GM19328 (cell line): ENCODE measurements at regions not wholly inside any gene's neighbourhood (a gene's known extent, or its start where the extent isn't known, plus 50 kb on each side); places are given as distances from the start of the nearest gene placed in this dataset.
"Not testable (repeated sequence)": the region's sequence is repeated elsewhere in the genome, so short reads cannot be mapped to it uniquely, and the experiment has no call there.

Source experiments
- ATAC-seq: cut with Tn5 transposase; IDR thresholded peaks from one replicate; pipeline ENCODE4 v1.9.1; 2021; ENCODE audit warnings: mild to moderate bottlenecking, moderate library complexity; ENCODE audit not compliant: unreplicated experiment

DNA sequence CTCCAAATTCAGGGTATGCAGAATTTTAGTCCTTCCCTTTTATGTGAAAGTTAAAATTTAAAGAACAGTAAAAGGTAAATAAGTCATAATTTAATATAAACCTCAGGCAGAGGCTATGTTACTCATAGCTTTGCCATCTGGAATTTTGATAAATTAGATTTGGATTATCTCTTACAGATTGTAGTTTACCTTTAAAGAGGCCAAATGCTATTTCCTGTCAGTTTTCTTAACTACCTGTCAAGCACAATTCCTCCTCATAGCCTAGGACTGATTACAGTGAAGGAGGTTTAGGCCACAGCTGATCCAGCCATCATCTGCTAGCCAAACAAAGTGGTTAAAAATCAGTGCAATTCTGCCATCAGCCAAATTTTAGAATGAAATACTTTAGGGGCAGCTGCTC, 128.1 kb downstream of the MFAP3L start:
- no peak for ATAC-seq

GRCh38 chr4:169894767-169895166, 131.4 kb downstream of the MFAP3L start:
- not testable (repeated sequence) for ATAC-seq

- ATAC-seq, result no peak
Observed at GRCh38 chr4:169885893-169886292, 128.1 kb upstream of the HPF1 start.

- no peak for ATAC-seq
Observed at GRCh38 chr4:169881769-169882168, 124.0 kb upstream of the HPF1 start.

- ATAC-seq, result no peak
Observed at GRCh38 chr4:169870507-169870906, 112.8 kb upstream of the HPF1 start.

GRCh38 chr4:169869490-169869889, 111.7 kb upstream of the HPF1 start:
- ATAC-seq, result no peak

DNA sequence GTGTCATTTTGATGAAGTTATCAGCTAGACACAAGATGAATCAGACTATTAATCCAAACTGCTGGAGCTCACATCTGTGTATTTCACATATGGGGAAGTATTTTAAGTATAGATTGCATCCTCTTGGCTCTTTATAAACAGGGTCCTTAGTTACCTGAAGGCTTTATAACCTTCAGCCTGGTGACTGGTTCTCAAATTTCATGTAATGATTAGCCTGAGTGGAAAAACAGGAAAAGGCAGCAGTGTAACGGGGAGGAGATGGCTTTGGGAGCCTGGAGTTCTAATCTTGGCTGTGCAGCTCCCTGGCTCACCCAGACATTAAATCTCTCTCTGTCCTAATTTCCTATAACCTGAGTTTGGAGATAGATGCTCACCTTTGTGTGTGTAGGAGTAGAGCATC, 103.8 kb upstream of the HPF1 start:
- ATAC-seq, result no peak

- no peak for ATAC-seq
Observed at GRCh38 chr4:169859366-169860216, 101.8 kb upstream of the HPF1 start.

- ATAC-seq, result no peak
Observed at GRCh38 chr4:169854090-169854489, 96.3 kb upstream of the HPF1 start.

- no peak for ATAC-seq
Observed at GRCh38 chr4:169852481-169852880, 94.7 kb upstream of the HPF1 start.

- no peak for ATAC-seq
Observed at GRCh38 chr4:169851750-169852149, 94.0 kb upstream of the HPF1 start.

DNA sequence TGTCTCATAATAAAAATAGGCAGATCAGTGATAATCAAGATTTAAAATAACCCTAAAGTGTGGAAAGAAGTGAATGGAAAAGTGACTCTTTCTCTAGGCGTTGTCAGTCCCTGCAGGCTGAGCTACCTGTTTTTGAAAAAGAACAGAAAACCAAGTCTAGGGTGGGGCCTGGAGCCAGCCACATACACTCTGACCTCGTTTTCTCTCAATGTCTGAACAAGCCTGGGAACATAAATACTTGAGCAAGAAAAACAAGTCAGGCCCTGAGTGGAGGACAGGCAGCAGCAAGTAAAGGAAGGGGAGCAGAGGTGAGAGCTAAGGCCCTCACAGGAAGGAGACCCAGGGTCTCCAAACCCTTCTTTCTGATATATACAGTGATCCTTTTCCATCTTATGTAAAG, 91.7 kb upstream of the HPF1 start:
- ATAC-seq, result no peak

DNA sequence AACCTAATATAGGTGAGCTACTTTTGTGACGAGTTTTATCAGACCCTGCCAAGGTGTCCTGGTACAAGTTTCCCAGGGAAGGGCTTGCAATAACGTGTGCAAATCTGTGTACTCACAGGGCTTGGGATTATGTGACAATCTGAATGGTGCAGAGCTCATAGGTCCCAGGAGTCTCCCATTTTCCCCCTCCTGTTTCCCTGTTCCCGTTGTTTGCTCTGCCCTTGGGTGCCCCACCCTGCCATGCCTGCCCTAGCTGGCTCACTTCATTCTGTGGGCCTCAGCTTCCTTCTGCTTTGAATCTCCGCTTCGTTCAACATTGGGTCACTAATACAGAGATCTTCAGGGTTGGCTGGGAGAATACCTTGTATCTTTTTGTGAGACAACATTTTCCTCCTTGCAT, 90.3 kb upstream of the HPF1 start:
- ATAC-seq, result no peak

DNA sequence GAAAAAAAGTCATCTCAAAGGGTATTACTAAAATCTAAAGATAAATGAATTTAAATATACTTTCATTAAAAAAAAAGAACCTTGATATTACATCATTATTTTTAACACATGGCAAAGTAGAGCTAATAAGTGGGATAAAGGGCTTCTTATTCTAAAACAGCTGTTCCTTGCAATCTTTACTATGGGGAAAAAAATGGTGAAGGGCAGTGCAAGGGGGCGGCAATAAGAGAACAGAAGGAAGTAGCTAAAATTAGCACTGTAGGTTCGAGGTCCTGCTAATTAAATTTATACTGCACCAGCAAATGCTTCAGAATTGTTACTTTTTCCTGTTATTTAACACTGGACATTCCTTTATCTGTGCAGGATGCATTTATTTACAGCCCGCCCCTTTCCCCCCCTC, 89.4 kb upstream of the HPF1 start:
- no peak for ATAC-seq

GRCh38 chr4:169846396-169846795, 88.7 kb upstream of the HPF1 start:
- no peak for ATAC-seq

DNA sequence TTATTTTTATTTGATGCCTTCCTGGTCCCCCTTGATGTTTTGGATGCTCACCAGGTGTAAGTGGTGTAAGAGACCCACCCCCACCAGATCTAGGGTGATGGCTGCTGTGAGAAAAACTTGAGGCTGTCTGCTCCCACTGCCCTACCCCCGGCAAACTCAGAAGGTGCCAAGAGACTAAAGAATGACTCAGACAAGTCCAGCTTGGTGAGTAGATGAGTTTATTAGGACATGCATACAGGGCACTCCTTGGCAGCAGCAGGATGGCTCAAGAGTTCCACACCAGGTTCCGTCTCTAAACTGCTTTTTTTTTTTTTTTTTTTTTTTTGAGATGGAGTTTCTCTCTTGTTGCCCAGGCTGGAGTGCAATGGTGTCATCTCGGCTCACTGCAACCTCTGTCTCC, 84.0 kb upstream of the HPF1 start:
- ATAC-seq, result no peak

GRCh38 chr4:169840554-169840953, 82.8 kb upstream of the HPF1 start:
- ATAC-seq, result no peak

DNA sequence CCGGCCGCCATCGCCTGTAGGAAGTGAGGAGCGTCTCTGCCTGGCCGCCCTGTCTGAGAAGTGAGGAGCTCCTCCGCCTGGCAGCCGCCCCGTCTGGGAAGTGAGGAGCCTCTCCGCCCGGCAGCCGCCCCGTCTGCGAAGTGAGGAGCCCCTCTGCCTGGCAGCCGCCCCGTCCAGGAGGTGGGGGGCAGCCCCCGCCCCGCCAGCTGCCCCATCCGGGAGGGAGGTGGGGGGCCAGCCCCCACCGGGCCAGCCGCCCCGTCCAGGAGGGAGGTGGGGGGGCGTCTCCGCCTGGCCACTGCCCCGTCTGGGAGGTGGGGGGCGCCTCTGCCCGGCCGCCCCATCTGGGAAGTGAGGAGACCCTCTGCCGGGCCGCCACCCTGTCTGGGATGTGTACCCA, 70.6 kb upstream of the HPF1 start:
- not testable (repeated sequence) for ATAC-seq

DNA sequence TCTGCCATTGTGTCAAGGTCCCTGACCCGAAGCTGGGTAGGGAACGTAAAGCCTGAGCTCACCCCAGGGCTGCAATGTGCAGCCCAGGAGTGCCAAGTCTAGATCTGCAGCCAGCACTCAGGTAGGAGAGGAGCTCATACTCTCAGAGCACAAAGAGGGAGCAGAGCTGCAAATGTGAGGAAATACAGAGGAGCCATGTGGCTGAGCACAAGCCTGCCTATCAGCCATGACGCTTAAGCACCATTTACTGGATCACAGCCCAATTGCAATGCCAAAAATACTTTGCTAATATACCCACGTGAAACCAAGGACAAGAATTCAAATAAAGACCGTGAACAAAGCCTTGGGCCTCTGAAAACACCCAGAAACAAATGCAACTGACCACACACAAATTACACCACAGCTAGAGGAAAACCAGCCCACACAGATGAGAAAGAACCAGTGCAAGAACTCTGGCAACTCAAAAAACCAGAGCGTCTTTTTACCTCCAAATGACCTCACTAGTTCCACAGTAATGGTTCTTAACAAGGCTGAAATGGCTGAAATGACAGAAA, 69.0 kb upstream of the HPF1 start:
- peak; percentile 58 for ATAC-seq

DNA sequence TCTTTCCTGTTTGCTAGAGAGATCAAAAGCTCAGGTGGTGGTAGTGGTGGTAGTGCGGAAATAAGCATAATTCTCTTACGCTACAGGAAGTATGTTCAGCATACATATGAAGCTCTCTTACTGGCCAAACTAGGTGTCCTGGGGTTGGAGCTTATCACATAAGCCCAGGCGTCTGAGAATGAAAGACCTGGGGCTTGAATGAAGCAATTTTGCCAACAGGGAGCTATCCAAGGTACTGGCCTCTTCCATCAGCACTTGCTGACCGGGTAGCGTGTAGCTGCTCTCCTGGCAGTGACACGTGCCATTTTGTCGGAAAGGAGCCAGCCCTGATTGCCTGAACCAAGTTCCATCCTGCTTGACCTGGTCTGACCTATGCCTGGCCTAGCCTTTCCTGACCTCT, 65.9 kb upstream of the HPF1 start:
- ATAC-seq, result no peak

DNA sequence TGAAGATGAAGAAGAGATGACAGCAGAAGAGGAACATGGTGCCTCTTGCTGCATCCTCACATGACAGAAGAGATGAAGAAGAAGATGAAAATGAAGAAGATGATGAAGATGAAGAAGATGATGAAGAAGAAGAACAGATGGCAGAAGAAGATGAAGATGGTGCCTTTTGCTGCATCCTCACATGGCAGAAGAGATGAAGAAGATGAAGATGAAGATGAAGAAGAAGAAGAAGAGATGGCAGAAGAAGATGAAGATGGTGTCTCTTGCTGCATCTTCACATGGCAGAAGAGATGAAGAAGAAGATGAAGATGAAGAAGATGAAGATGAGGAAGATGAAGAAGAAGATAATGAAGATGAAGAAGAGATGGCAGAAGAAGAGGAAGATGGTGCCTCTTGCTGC, 63.7 kb upstream of the HPF1 start:
- no peak for ATAC-seq

GRCh38 chr4:169818063-169818679, 60.4 kb upstream of the HPF1 start:
- ATAC-seq, result no peak
